SK-N-SH treated with all-trans-retinoic acid at 6 μM for 48 hours (cell line): ENCODE measurements at regions not wholly inside any gene's neighbourhood (a gene's known extent, or its start where the extent isn't known, plus 50 kb on each side); places are given as distances from the start of the nearest gene placed in this dataset.

Experiments used
- ATAC-seq: fragments of 200-7000 bp; cut with Tn5 transposase; 3 replicates; pipeline ENCODE4 v1.9.1; 2020; ENCODE audit warnings: mild to moderate bottlenecking, moderate library complexity
- ARNTL ChIP-seq: fragments of 450-650 bp; formaldehyde crosslinking; IDR thresholded peaks from 2 replicates; pipeline ENCODE4 v1.5.0; 2020; ENCODE audit warnings: low read depth, mild to moderate bottlenecking, moderate library complexity, borderline replicate concordance
- BACH2 ChIP-seq: fragments of 250-450 bp; sonication (Bioruptor Pico); IDR thresholded peaks from 2 replicates; pipeline ENCODE4 v1.9.0; 2021; ENCODE audit warnings: mild to moderate bottlenecking, borderline replicate concordance
- CSDC2 ChIP-seq: fragments of 250-450 bp; sonication (Bioruptor Pico); IDR thresholded peaks from 2 replicates; pipeline ENCODE4 v1.5.0; 2020; ENCODE audit warnings: mild to moderate bottlenecking, moderate library complexity
- ESRRG ChIP-seq: fragments of 250-450 bp; sonication (Bioruptor Pico); IDR thresholded peaks from 2 replicates; pipeline ENCODE4 v1.6.1; 2021; ENCODE audit warnings: mild to moderate bottlenecking
- GLIS3 ChIP-seq: fragments of 250-450 bp; sonication (Bioruptor Pico); IDR thresholded peaks from 2 replicates; pipeline ENCODE4 v1.5.0; 2020; ENCODE audit warnings: mild to moderate bottlenecking, moderate library complexity
- ISL1 ChIP-seq: fragments of 250-450 bp; sonication (Bioruptor Pico); IDR thresholded peaks from 2 replicates; pipeline ENCODE4 v2.1.2; 2022; ENCODE audit warnings: mild to moderate bottlenecking, moderate library complexity
- OSR1 ChIP-seq: fragments of 250-450 bp; sonication (Bioruptor Pico); IDR thresholded peaks from 2 replicates; pipeline ENCODE4 v1.8.0; 2022; ENCODE audit warnings: moderate library complexity, mild to moderate bottlenecking, inconsistent platforms
- PATZ1 ChIP-seq: fragments of 250-450 bp; sonication (Bioruptor Pico); IDR thresholded peaks from 2 replicates; pipeline ENCODE4 v1.8.0; 2020; ENCODE audit warnings: mild to moderate bottlenecking, moderate library complexity, borderline replicate concordance
- POU6F1 ChIP-seq: fragments of 250-450 bp; sonication (Bioruptor Pico); IDR thresholded peaks from 2 replicates; pipeline ENCODE4 v1.8.0; 2021; ENCODE audit warnings: low read depth, mild to moderate bottlenecking, moderate library complexity, borderline replicate concordance
- RARB ChIP-seq: fragments of 250-450 bp; sonication (Bioruptor Pico); IDR thresholded peaks from 2 replicates; pipeline ENCODE4 v1.8.0; 2021; ENCODE audit warnings: mild to moderate bottlenecking, moderate library complexity
- SNAI2 ChIP-seq: fragments of 250-450 bp; sonication (Bioruptor Pico); IDR thresholded peaks from 2 replicates; pipeline ENCODE4 v1.5.0; 2020; ENCODE audit warnings: mild to moderate bottlenecking, moderate library complexity
- TCF4 ChIP-seq: fragments of 250-450 bp; sonication (Bioruptor Pico); IDR thresholded peaks from 2 replicates; pipeline ENCODE4 v1.8.0; 2021; ENCODE audit warnings: mild to moderate bottlenecking, moderate library complexity, borderline replicate concordance
- TOX ChIP-seq: fragments of 250-450 bp; sonication (Bioruptor Pico); IDR thresholded peaks from 2 replicates; pipeline ENCODE4 v1.8.0; 2021; ENCODE audit warnings: mild to moderate bottlenecking, moderate library complexity, borderline replicate concordance
- ZC3H10 ChIP-seq: fragments of 250-450 bp; sonication (Bioruptor Pico); IDR thresholded peaks from 2 replicates; pipeline ENCODE4 v1.5.1; 2021; ENCODE audit warnings: mild to moderate bottlenecking, moderate library complexity
- ZFP3 ChIP-seq: fragments of 250-450 bp; sonication (Bioruptor Pico); IDR thresholded peaks from 2 replicates; pipeline ENCODE4 v1.5.0; 2020; ENCODE audit warnings: mild to moderate bottlenecking, moderate library complexity
- ZFP30 ChIP-seq: fragments of 450-650 bp; formaldehyde crosslinking; IDR thresholded peaks from 2 replicates; pipeline ENCODE4 v1.5.0; 2022; ENCODE audit warnings: mild to moderate bottlenecking, moderate library complexity
- ZNF565 ChIP-seq: fragments of 450-650 bp; formaldehyde crosslinking; conservative IDR thresholded peaks from 2 replicates; pipeline ENCODE4 v1.5.0; 2020; ENCODE audit warnings: low read depth, mild to moderate bottlenecking, moderate library complexity
- TF ChIP-seq, protein P1 (sequence below): fragments of 250-450 bp; sonication (Bioruptor Pico); IDR thresholded peaks from 2 replicates; pipeline ENCODE4 v1.5.1; 2021; ENCODE audit warnings: mild to moderate bottlenecking, moderate library complexity
- TF ChIP-seq, protein P2 (sequence below): fragments of 250-450 bp; sonication (Bioruptor Pico); IDR thresholded peaks from 2 replicates; pipeline ENCODE4 v1.5.0; 2020; ENCODE audit warnings: mild to moderate bottlenecking, moderate library complexity
- TF ChIP-seq, protein P3 (sequence below): fragments of 250-450 bp; sonication (Bioruptor Pico); IDR thresholded peaks from 2 replicates; pipeline ENCODE4 v1.5.1; 2020; ENCODE audit warnings: low read depth, mild to moderate bottlenecking, moderate library complexity

- no peak for ATAC-seq
- TF ChIP-seq ZNF565 (CRISPR knock-in tag) = no peak
- no peak for TF ChIP-seq ZC3H10 (CRISPR knock-in tag)
- TF ChIP-seq ISL1 (CRISPR knock-in tag) = no peak
- TF ChIP-seq ESRRG (CRISPR knock-in tag) = no peak
These were observed 316.9 kb upstream of the SP8 start for GRCh38 chr7:21103426-21104123.

- no peak for TF ChIP-seq BACH2 (CRISPR knock-in tag)
- no peak for ATAC-seq
These were observed 317.4 kb upstream of the SP8 start for GRCh38 chr7:21104124-21104500.

GRCh38 chr7:21106296-21106732, 319.6 kb upstream of the SP8 start:
- TF ChIP-seq, protein P1, sequence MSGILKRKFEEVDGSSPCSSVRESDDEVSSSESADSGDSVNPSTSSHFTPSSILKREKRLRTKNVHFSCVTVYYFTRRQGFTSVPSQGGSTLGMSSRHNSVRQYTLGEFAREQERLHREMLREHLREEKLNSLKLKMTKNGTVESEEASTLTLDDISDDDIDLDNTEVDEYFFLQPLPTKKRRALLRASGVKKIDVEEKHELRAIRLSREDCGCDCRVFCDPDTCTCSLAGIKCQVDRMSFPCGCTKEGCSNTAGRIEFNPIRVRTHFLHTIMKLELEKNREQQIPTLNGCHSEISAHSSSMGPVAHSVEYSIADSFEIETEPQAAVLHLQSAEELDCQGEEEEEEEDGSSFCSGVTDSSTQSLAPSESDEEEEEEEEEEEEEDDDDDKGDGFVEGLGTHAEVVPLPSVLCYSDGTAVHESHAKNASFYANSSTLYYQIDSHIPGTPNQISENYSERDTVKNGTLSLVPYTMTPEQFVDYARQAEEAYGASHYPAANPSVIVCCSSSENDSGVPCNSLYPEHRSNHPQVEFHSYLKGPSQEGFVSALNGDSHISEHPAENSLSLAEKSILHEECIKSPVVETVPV (CRISPR knock-in tag) = no peak
- TF ChIP-seq ESRRG (CRISPR knock-in tag) (no peak), TCF4 (CRISPR knock-in tag) (no peak), CSDC2 (CRISPR knock-in tag) (no peak), SNAI2 (CRISPR knock-in tag) (no peak), ZC3H10 (CRISPR knock-in tag) (no peak), ZFP3 (CRISPR knock-in tag) (no peak), POU6F1 (CRISPR knock-in tag) (no peak), ARNTL (CRISPR knock-in tag) (no peak), ZNF565 (CRISPR knock-in tag) (no peak), PATZ1 (CRISPR knock-in tag) (no peak), BACH2 (CRISPR knock-in tag) (no peak), GLIS3 (CRISPR knock-in tag) (no peak), OSR1 (no peak), TOX (no peak)
- TF ChIP-seq, protein P2, sequence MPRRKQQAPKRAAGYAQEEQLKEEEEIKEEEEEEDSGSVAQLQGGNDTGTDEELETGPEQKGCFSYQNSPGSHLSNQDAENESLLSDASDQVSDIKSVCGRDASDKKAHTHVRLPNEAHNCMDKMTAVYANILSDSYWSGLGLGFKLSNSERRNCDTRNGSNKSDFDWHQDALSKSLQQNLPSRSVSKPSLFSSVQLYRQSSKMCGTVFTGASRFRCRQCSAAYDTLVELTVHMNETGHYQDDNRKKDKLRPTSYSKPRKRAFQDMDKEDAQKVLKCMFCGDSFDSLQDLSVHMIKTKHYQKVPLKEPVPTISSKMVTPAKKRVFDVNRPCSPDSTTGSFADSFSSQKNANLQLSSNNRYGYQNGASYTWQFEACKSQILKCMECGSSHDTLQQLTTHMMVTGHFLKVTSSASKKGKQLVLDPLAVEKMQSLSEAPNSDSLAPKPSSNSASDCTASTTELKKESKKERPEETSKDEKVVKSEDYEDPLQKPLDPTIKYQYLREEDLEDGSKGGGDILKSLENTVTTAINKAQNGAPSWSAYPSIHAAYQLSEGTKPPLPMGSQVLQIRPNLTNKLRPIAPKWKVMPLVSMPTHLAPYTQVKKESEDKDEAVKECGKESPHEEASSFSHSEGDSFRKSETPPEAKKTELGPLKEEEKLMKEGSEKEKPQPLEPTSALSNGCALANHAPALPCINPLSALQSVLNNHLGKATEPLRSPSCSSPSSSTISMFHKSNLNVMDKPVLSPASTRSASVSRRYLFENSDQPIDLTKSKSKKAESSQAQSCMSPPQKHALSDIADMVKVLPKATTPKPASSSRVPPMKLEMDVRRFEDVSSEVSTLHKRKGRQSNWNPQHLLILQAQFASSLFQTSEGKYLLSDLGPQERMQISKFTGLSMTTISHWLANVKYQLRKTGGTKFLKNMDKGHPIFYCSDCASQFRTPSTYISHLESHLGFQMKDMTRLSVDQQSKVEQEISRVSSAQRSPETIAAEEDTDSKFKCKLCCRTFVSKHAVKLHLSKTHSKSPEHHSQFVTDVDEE (CRISPR knock-in tag) = no peak
- TF ChIP-seq, protein P3, sequence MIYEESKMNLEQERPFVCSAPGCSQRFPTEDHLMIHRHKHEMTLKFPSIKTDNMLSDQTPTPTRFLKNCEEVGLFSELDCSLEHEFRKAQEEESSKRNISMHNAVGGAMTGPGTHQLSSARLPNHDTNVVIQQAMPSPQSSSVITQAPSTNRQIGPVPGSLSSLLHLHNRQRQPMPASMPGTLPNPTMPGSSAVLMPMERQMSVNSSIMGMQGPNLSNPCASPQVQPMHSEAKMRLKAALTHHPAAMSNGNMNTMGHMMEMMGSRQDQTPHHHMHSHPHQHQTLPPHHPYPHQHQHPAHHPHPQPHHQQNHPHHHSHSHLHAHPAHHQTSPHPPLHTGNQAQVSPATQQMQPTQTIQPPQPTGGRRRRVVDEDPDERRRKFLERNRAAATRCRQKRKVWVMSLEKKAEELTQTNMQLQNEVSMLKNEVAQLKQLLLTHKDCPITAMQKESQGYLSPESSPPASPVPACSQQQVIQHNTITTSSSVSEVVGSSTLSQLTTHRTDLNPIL (CRISPR knock-in tag) = no peak
- no peak for ATAC-seq

GRCh38 chr7:21107101-21107500, 320.4 kb upstream of the SP8 start:
- ATAC-seq = no peak
- TF ChIP-seq ESRRG (CRISPR knock-in tag) = no peak
- TF ChIP-seq ARNTL (CRISPR knock-in tag) = no peak
- TF ChIP-seq RARB (CRISPR knock-in tag) = no peak
- no peak for TF ChIP-seq GLIS3 (CRISPR knock-in tag)
- no peak for TF ChIP-seq SNAI2 (CRISPR knock-in tag)
- TF ChIP-seq PATZ1 (CRISPR knock-in tag) = no peak
- TF ChIP-seq ZC3H10 (CRISPR knock-in tag) = no peak
- TF ChIP-seq, protein P3 (CRISPR knock-in tag) = no peak
- no peak for TF ChIP-seq ZFP30
- TF ChIP-seq ZNF565 (CRISPR knock-in tag) = no peak
- TF ChIP-seq, protein P1 (CRISPR knock-in tag) = no peak
- no peak for TF ChIP-seq TCF4 (CRISPR knock-in tag)
- TF ChIP-seq CSDC2 (CRISPR knock-in tag) = no peak
